Epithelial cell of esophagus (primary cell): ENCODE measurements at regions not wholly inside any gene's neighbourhood (a gene's known extent, or its start where the extent isn't known, plus 50 kb on each side); places are given as distances from the start of the nearest gene placed in this dataset.
"Not testable (repeated sequence)": the region's sequence is repeated elsewhere in the genome, so short reads cannot be mapped to it uniquely, and the experiment has no call there.

Source experiments
- DNase-seq: peaks from one replicate; pipeline ENCODE4 v3.0.0; 2010; ENCODE audit warnings: low read depth
- H3K4me3 ChIP-seq: 2 replicates; pipeline ENCODE4 v1.5.1; 2011; ENCODE audit warnings: mild to moderate bottlenecking, low read length, control low read depth
- CTCF ChIP-seq: IDR thresholded peaks from 2 replicates; pipeline ENCODE4 v1.5.1; 2011; ENCODE audit warnings: low read depth, mild to moderate bottlenecking, low read length, control low read depth, inconsistent platforms; ENCODE audit not compliant: insufficient read depth; ENCODE audit errors: missing control alignments

- H3K4me3 ChIP-seq: no peak overlapping the region
- TF ChIP-seq CTCF: peak; percentile 38
- DNase-seq: no peak
These were observed 220.4 kb downstream of the ZNF516 start for GRCh38 chr18:76274468-76275289.

- H3K4me3 ChIP-seq: no peak overlapping the region
- TF ChIP-seq CTCF: no peak
- no peak for DNase-seq
These were observed 221.1 kb downstream of the ZNF516 start for GRCh38 chr18:76273956-76274355.

GRCh38 chr18:76273036-76273545 lies 222.0 kb downstream of the ZNF516 start:
- no peak for DNase-seq
- TF ChIP-seq CTCF: no peak
- H3K4me3 ChIP-seq: no peak overlapping the region

GRCh38 chr18:76267423-76267822 lies 227.6 kb downstream of the ZNF516 start:
- DNase-seq, H3K4me3 ChIP-seq: not testable (repeated sequence)

GRCh38 chr18:76266236-76266991 lies 228.6 kb downstream of the ZNF516 start:
- H3K4me3 ChIP-seq: no peak overlapping the region
- TF ChIP-seq CTCF: no peak
- no peak for DNase-seq

GRCh38 chr18:76265497-76266235 lies 229.4 kb downstream of the ZNF516 start:
- no peak for TF ChIP-seq CTCF
- no peak for DNase-seq
- H3K4me3 ChIP-seq: no peak overlapping the region

- no peak overlapping the region for H3K4me3 ChIP-seq
- no peak for DNase-seq
- TF ChIP-seq CTCF: no peak
These were observed 230.2 kb downstream of the ZNF516 start for GRCh38 chr18:76264876-76265250.
